ENCODE measurements at regions not wholly inside any gene's neighbourhood (a gene's known extent, or its start where the extent isn't known, plus 50 kb on each side); places are given as distances from the start of the nearest gene placed in this dataset.

- Histone ChIP-seq H2AFZ (no peak overlapping the region), H3K27me3 (ENCODE audit: insufficient read depth, low read depth) (no peaks in the 10 kb centered on the region), H3K9me3 (ENCODE audit: insufficient read depth, low read depth) (peaks cover 19% of the 10 kb centered on the region), H3K4me1 (replicated peaks; ENCODE audit: insufficient read depth) (0 out of 2 replicates have a peak, but pooled peaks cover 5% of the 10 kb centered on the region), H3K79me2 (ENCODE audit: low read depth) (no peaks in the 10 kb centered on the region), H3K4me3 (no peak overlapping the region), H3K4me2 (no peak overlapping the region), H3K27ac (no peak overlapping the region), H3K9me2 (ENCODE audit: insufficient read depth) (no peaks in the 10 kb centered on the region), H3K36me3 (ENCODE audit: low read depth) (no peaks in the 10 kb centered on the region), H3F3A (ENCODE audit: insufficient read depth, low read depth) (peaks cover 13% of the 10 kb centered on the region; the same call in 1 of the 2 replicates), H4K20me1 (ENCODE audit: insufficient read depth) (no peaks in the 10 kb centered on the region)
- ChIA-PET CTCF (no interaction called here), POLR2A (ENCODE audit: unreplicated experiment) (no interaction called here)
- DNase-seq = peak in 1 of 2 experiments; percentile 41
- TF ChIP-seq CTCF (conservative IDR thresholded peaks at IDR 0.05) (no peak), EZH2 (IDR thresholded peaks at IDR 0.05; ENCODE audit: low read depth) (no peak)
- intact Hi-C loops (cut with micrococcal nuclease; ENCODE audit: unreplicated experiment) = no loop called here
- BruUV-seq (replicated peaks) = no TSS peak
Observed at GRCh38 chr13:34025746-34026145, 207.8 kb downstream of the RFC3 start.

GRCh38 chr13:34026308-34026707, 208.4 kb downstream of the RFC3 start:
- no peaks in the 10 kb centered on the region for H4K20me1 ChIP-seq (ENCODE audit: insufficient read depth)
- H3K27me3 ChIP-seq (ENCODE audit: insufficient read depth, low read depth) = no peaks in the 10 kb centered on the region
- H3K9me2 ChIP-seq (ENCODE audit: insufficient read depth) = no peaks in the 10 kb centered on the region
- ChIA-PET CTCF (no interaction called here), POLR2A (ENCODE audit: unreplicated experiment) (no interaction called here)
- no peaks in the 10 kb centered on the region for H3K79me2 ChIP-seq (ENCODE audit: low read depth)
- H3K4me2 ChIP-seq = no peak overlapping the region
- H3K4me1 ChIP-seq (replicated peaks; ENCODE audit: insufficient read depth) = 0 out of 2 replicates have a peak, but pooled peaks cover 5% of the 10 kb centered on the region
- no peak for DNase-seq
- no peak overlapping the region for H3K4me3 ChIP-seq
- peaks cover 16% of the 10 kb centered on the region for H3K9me3 ChIP-seq (ENCODE audit: insufficient read depth, low read depth)
- intact Hi-C loops (cut with micrococcal nuclease; ENCODE audit: unreplicated experiment) = no loop called here
- no peaks in the 10 kb centered on the region for H3K36me3 ChIP-seq (ENCODE audit: low read depth)
- no peak overlapping the region for H2AFZ ChIP-seq
- no peak overlapping the region for H3K27ac ChIP-seq
- BruUV-seq (replicated peaks) = no TSS peak
- H3F3A ChIP-seq (ENCODE audit: insufficient read depth, low read depth) = peaks cover 13% of the 10 kb centered on the region; the same call in 1 of the 2 replicates
- TF ChIP-seq CTCF (conservative IDR thresholded peaks at IDR 0.05) = no peak
- no peak for TF ChIP-seq EZH2 (IDR thresholded peaks at IDR 0.05; ENCODE audit: low read depth)

GRCh38 chr13:34028496-34029442, 210.8 kb downstream of the RFC3 start:
- peak in 1 of 2 experiments; percentile 44 for DNase-seq
- POLR2A ChIA-PET (ENCODE audit: unreplicated experiment) = no interaction called here
- TF ChIP-seq CTCF (conservative IDR thresholded peaks at IDR 0.05) = no peak
- no peak for TF ChIP-seq EZH2 (IDR thresholded peaks at IDR 0.05; ENCODE audit: low read depth)
- Histone ChIP-seq H3K36me3 (ENCODE audit: low read depth) (no peaks in the 10 kb centered on the region), H3K4me2 (no peak overlapping the region), H3K4me1 (replicated peaks; ENCODE audit: insufficient read depth) (0 out of 2 replicates have a peak, but pooled peaks cover 5% of the 10 kb centered on the region), H3K27me3 (ENCODE audit: insufficient read depth, low read depth) (no peaks in the 10 kb centered on the region), H3K9me2 (ENCODE audit: insufficient read depth) (no peaks in the 10 kb centered on the region), H2AFZ (no peak overlapping the region), H3K4me3 (no peak overlapping the region), H3K79me2 (ENCODE audit: low read depth) (no peaks in the 10 kb centered on the region), H4K20me1 (ENCODE audit: insufficient read depth) (no peaks in the 10 kb centered on the region), H3K9me3 (ENCODE audit: insufficient read depth, low read depth) (peaks cover 11% of the 10 kb centered on the region), H3K27ac (no peak overlapping the region), H3F3A (ENCODE audit: insufficient read depth, low read depth) (peaks cover 13% of the 10 kb centered on the region; the same call in 1 of the 2 replicates)
- intact Hi-C loops (cut with micrococcal nuclease; ENCODE audit: unreplicated experiment) = no loop called here
- no TSS peak for BruUV-seq (replicated peaks)
- CTCF ChIA-PET = no interaction called here
